GM12873 (cell line): ENCODE measurements at regions not wholly inside any gene's neighbourhood (a gene's known extent, or its start where the extent isn't known, plus 50 kb on each side); places are given as distances from the start of the nearest gene placed in this dataset.

Source experiments
- TF ChIP-seq, protein P1 (sequence below): IDR thresholded peaks from 2 replicates; pipeline ENCODE4 v1.5.1; 2012; ENCODE audit warnings: low read depth, mild to moderate bottlenecking, moderate library complexity, low read length, control low read depth; ENCODE audit not compliant: insufficient read depth; ENCODE audit errors: missing control alignments

DNA sequence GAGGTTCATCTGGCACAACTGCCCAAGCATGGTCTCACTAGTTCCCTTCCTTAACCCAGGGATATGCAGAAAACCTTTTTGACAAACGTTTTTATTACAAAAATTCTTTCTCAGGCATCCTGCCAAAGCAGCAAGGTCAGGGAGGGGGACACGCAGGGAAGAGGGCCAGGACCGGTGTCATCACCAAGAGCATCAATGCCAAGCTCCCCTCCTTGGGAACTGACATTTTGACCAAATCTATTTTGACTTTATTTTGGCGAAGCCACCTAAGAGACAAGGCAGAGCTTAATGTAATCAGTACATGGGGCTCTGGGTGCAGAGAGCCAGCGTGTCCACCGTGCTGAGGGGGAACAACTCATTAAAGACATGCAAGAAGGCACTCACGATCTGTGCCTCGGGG is 265.2 kb downstream of the CBLN1 start:
- TF ChIP-seq, protein P1, sequence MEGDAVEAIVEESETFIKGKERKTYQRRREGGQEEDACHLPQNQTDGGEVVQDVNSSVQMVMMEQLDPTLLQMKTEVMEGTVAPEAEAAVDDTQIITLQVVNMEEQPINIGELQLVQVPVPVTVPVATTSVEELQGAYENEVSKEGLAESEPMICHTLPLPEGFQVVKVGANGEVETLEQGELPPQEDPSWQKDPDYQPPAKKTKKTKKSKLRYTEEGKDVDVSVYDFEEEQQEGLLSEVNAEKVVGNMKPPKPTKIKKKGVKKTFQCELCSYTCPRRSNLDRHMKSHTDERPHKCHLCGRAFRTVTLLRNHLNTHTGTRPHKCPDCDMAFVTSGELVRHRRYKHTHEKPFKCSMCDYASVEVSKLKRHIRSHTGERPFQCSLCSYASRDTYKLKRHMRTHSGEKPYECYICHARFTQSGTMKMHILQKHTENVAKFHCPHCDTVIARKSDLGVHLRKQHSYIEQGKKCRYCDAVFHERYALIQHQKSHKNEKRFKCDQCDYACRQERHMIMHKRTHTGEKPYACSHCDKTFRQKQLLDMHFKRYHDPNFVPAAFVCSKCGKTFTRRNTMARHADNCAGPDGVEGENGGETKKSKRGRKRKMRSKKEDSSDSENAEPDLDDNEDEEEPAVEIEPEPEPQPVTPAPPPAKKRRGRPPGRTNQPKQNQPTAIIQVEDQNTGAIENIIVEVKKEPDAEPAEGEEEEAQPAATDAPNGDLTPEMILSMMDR = no peak

DNA sequence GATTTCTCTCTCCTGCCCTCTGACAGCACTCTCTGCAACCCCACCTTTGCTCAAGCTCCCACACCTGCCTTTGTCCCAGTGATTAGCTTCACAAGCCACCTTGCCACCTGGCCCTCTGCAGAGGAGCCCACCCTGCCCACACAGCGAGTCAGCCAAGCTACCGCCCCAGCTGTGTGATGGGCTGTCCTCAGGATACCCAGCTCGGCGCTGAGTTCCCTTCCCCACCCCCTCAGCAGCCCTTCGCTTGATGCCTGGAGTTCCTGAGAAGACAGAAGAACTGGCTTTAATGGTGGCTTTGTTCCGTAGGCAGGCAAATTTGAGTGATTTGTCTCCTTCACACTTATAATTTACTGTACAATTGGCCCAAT is 266.4 kb downstream of the CBLN1 start:
- TF ChIP-seq, protein P1 = no peak

DNA sequence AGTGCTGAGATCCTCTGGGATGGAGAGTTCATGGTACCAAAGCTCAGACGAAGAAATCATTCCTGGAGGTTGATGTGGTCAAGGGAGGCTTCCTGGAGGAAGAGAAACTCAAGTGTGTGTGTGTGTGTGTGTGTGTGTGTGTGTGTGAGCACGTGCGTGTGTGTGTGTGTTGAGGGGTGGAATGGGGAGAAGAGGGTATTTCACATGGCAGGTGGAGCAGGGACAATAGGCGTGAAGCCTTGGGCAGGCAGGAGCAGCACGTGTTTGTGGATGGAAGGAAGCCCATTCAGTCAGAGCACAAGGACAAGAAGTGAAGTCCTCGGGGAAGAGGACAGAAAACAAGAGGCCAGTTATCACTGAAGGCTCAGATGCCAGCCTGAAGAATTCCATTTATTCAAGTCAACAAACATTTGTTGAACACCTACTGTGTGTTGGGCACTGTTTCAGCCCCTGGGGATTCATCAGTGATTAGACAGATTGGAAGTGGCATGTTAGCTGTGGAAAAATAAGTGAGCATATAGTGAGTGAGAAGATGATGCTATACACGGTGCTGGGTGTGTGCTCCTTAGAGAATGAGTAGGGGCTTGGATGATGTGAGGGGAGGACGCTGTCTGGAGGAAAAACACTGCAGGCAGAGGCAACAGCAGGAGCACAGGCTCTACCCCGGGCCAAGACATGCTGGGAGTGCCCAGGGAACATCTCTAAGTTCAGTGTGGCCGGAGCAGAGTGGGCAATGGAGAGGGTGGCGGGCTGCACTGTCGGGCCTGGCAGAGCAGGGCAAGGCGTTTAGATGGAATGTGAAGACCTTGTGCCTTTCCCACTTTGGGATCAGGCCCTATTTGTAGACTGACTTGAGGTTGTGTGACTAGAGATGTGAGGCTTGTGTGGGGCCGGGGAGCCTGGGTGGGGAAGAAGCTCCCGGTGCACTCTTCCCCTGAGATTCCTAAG is 267.1 kb downstream of the CBLN1 start:
- TF ChIP-seq, protein P1 = no peak

- TF ChIP-seq, protein P1 = no peak
These were observed 267.9 kb downstream of the CBLN1 start for GRCh38 chr16:49013727-49014080.

- TF ChIP-seq, protein P1 = no peak
These were observed 268.5 kb downstream of the CBLN1 start for GRCh38 chr16:49012961-49013726.

DNA sequence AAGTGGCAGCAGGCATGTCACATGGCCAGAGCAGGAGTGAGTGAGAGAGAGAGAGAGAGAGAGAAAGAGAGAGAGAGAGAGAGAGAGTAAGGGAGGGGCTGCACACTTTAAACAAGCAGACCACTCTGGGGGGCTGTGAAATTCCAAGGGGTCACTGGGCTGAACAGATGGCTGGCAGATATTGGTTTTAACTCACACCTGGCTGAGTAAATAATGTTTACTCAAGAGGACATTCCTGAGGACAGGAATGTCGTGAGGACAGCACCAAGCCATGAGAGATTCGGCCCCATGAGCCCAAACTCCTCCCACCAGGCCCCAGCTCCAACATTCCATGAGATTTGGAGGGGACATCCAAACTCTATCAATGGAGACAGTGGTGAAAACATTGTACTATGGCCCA is 269.7 kb downstream of the CBLN1 start:
- TF ChIP-seq, protein P1 = no peak

GRCh38 chr16:49010879-49011278 is 270.8 kb downstream of the CBLN1 start:
- TF ChIP-seq, protein P1 = no peak
